DMS 273 (cell line): ENCODE measurements at regions not wholly inside any gene's neighbourhood (a gene's known extent, or its start where the extent isn't known, plus 50 kb on each side); places are given as distances from the start of the nearest gene placed in this dataset.

Source experiments
- DNase-seq: peaks from one replicate; lab custom pipeline; 2025; ENCODE audit not compliant: unreplicated experiment; lab: John Stamatoyannopoulos, UW

DNA sequence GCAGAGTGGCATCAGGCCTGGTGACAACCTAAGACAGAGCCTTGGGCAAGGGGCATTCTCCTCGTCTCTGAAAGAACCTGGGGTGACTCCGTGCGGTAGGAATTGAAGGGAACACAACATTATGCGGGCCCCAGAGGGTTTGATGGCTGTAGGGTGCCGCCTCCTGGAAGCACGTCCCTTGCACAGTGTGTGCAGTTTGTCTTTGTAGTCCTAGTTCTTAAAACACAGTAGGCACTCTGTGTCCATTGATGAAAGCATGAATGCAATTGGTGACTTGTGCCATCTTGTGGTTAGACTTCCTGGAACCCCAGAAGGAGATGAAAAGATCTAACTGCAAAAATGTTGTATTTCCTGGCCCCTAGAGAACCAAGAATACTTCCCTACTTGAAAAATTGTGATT is 279.8 kb downstream of the UTP18 start:
- peak; percentile 38 for DNase-seq

DNA sequence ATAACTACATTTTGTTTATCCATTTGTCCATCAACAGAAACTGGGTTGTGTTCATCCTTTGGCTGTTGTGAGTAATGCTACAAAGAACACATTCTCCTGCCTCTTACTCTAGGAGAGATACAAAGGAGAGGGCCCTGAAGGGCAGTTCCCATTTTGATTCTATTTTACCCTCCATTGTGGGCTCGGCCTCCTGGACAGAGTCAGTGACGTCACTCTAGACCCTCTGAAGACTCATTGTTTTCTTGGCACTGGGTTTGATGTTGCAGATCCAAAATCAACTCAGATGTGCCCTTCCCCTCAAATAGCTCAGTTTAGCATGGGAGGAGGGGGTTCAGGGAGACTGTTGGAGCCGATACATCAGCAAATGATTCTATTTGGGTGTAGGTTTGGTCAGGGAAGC is 280.9 kb downstream of the UTP18 start:
- no peak for DNase-seq

DNA sequence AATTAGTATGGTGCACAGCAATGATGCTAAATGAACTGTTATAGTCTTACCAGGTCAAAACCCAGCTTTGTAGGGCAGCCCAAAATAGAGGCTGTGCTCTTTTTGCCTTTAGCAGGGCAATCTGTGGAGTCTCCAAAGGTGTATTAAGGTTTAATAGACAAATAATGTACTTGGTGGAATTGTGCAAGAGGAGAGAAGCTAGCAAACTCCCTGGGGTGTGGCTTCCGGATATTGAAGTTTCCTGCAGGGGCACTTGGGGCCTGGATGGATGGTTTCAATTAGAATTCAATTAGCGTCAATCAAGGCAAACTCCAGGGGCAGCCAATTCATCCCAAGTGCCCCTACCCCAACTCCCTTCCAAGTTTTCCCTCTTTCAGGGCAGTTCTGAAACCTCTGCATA is 285.8 kb downstream of the UTP18 start:
- no peak for DNase-seq

DNA sequence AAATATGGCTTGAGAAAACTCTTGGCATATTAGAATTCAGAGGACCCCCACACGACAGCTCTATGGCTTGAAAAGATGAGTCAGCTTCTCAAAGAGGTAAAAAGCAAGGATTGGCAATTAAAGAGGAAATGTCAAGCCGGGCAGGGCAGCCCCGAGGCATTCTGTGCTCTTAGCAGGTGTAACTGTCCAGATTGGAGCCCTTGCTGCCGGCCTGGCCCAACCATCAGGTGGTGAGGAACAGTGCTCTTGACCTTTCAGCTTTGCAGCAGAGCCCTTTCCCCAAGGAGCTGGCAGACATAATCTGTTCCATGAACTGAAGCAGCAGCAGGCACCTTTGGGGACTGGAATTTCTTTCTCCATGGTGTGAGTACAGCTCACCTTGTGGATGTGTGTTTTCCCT is 287.8 kb downstream of the UTP18 start:
- DNase-seq: no peak

DNA sequence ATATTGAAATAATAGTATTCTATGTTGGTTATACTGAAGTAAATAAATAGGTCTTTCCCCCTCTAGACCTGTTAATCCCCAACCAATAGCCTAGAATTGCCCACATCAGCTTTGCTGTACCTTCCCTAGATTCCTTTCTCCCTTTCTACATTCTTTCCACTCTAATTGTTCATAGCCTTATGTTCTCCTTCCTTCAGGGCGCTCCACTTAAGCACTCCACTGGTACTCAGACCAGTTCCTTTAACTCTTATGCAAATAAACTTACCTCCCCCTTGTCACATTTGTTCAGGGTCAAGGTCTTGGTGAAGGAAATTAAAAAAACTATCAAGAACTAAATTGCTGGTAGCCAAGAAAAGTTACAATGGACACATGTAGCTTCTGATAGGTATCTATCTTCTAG is 294.8 kb downstream of the UTP18 start:
- no peak for DNase-seq

DNA sequence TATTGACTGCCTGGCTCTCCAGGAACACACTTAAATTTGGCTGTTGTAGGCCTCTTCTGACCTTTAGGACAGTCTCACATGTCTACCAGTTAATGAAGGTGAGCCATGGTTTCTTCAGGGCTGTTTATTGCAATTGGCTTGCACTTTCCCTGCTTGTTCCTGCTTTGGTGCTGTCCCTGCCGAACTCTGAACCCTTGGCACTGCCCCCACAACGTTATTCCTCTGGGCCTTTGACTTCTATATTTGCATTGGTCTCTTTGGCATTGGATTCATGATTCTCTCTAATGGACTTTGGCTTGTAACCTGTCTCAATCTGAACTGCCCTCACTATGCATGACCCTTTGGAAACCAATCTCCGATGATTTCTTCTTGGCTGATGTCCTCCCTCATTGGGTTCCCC is 299.4 kb downstream of the UTP18 start:
- DNase-seq: no peak

DNA sequence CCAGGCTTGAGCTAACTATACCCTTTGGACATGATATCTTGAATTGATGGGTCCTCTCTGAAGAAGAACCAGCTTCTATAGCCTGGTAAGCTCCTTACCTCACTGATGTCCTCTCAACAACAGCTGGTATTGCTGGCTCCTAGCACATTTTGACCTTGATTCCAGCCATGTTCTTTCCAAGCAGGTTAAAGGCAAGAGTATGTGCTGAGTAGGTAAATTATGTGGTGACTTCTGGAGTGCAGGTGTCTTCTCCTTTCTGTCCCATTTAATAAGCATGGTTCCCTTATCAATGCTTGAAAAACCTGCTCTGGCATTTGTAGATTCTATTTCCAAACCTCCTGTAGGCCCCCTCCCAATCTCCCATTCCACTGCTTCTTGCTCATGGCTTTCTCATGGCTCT is 300.1 kb downstream of the UTP18 start:
- DNase-seq: no peak

DNA sequence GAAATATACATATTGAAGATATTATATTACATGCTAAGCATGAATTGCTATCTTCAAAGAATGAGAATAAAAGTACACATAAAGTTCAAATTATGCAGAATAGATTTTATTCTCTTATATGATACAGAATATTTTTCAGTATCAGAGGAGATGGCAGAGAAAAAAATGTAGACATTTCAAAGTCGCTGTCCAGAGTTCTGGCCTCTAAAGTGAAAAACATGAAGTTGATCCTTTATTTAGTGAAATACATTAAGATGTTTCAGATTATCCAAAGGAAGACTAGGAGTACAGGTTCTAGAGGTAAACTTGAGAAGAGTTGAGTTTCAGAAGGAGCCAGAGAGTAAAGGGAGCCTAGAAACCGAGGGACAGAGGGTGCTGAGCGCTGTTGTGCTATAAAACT is 303.6 kb downstream of the UTP18 start:
- no peak for DNase-seq

DNA sequence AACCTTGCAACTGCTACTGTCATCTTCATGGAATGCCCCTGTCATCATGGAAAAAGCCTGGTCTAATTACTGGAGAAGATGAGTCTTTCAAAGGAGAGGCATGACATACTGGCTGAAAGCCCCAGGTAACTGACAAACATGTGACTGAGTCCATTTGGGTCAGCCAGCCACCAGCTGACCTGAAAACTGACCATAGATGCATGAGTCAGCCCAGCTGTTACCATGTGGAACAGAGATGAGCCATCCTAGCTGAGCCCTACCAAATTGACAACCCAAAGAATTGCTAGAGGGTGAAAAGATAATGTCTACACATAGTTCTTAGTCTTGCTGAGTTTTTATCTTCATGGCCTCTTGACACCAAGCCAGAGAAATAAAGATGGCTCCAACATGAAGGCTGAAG is 311.8 kb downstream of the UTP18 start:
- no peak for DNase-seq
